Osteoblast (primary cell): ENCODE measurements at regions not wholly inside any gene's neighbourhood (a gene's known extent, or its start where the extent isn't known, plus 50 kb on each side); places are given as distances from the start of the nearest gene placed in this dataset.

Experiments used
- DNase-seq: peaks from one replicate; pipeline ENCODE4 v3.0.0; 2011; ENCODE audit warnings: low spot score, mixed read lengths; ENCODE audit not compliant: insufficient read length; ENCODE audit errors: missing footprints
- H2AFZ ChIP-seq: 2 replicates; pipeline ENCODE4 v1.6.0; 2011; ENCODE audit warnings: mild to moderate bottlenecking, low read length
- H3K27ac ChIP-seq: 2 replicates; pipeline ENCODE4 v1.5.1; 2011; ENCODE audit warnings: mild to moderate bottlenecking, low read depth, low read length, moderate library complexity
- H3K27me3 ChIP-seq: 2 replicates; pipeline ENCODE4 v1.6.0; 2012; ENCODE audit warnings: mild to moderate bottlenecking, control low read depth, inconsistent platforms, low read length, moderate library complexity; ENCODE audit not compliant: insufficient read depth
- H3K36me3 ChIP-seq: 2 replicates; pipeline ENCODE4 v1.5.1; 2011; ENCODE audit warnings: mild to moderate bottlenecking, low read length, control low read depth, moderate library complexity; ENCODE audit not compliant: insufficient read depth
- H3K4me1 ChIP-seq: 2 replicates; pipeline ENCODE4 v1.5.1; 2011; ENCODE audit warnings: mild to moderate bottlenecking, low read length, control low read depth, moderate library complexity; ENCODE audit not compliant: insufficient read depth
- H3K4me2 ChIP-seq: 2 replicates; pipeline ENCODE4 v1.6.0; 2011; ENCODE audit warnings: mild to moderate bottlenecking, low read length; ENCODE audit not compliant: insufficient read depth
- H3K4me3 ChIP-seq: fragments of 200-600 bp; sonication (generic); 3 replicates; pipeline ENCODE4 v1.5.1; 2012; ENCODE audit warnings: mild to moderate bottlenecking, low read length, inconsistent platforms; ENCODE audit not compliant: insufficient read depth
- H3K79me2 ChIP-seq: 2 replicates; pipeline ENCODE4 v1.6.0; 2012; ENCODE audit warnings: mild to moderate bottlenecking, low read length, control low read depth, inconsistent platforms; ENCODE audit not compliant: insufficient read depth
- H3K9me3 ChIP-seq: 2 replicates; pipeline ENCODE4 v1.5.1; 2011; ENCODE audit warnings: low read depth, low read length, control low read depth
- H4K20me1 ChIP-seq: 2 replicates; pipeline ENCODE4 v1.6.0; 2012; ENCODE audit warnings: mild to moderate bottlenecking, low read length, control low read depth; ENCODE audit not compliant: insufficient read depth
- TF ChIP-seq, protein P1 (sequence below): IDR thresholded peaks from 2 replicates; pipeline ENCODE4 v1.5.1; 2011; ENCODE audit warnings: mild to moderate bottlenecking, low read depth, low read length, moderate library complexity; ENCODE audit errors: extremely low read depth

DNA sequence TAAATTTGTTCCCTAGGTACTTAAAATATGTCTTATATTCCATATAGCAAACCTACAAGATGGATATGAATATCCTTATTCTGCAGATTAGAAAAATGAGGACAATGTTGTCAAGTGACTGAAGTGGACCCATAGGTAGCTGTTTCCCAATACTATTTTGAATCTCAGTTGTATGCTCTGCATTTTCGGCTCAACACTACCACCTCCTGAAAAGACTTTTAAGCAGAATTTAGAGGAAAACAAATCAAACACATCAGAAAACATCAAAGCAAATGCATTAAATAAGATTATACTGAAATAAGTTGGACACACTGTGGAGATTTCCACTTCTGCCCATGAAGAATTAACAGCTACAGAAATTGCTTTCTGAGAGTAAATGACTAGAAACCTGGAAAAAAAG lies 488.7 kb downstream of the TRIML1 start:
- no peak for DNase-seq
- no peaks in the 10 kb centered on the region for H4K20me1 ChIP-seq
- no peaks in the 10 kb centered on the region for H3K79me2 ChIP-seq
- no peak overlapping the region for H2AFZ ChIP-seq
- no peak overlapping the region for H3K4me2 ChIP-seq
- H3K4me1 ChIP-seq, result no peaks in the 10 kb centered on the region
- peaks cover 4% of the 10 kb centered on the region for H3K36me3 ChIP-seq
- TF ChIP-seq, protein P1, sequence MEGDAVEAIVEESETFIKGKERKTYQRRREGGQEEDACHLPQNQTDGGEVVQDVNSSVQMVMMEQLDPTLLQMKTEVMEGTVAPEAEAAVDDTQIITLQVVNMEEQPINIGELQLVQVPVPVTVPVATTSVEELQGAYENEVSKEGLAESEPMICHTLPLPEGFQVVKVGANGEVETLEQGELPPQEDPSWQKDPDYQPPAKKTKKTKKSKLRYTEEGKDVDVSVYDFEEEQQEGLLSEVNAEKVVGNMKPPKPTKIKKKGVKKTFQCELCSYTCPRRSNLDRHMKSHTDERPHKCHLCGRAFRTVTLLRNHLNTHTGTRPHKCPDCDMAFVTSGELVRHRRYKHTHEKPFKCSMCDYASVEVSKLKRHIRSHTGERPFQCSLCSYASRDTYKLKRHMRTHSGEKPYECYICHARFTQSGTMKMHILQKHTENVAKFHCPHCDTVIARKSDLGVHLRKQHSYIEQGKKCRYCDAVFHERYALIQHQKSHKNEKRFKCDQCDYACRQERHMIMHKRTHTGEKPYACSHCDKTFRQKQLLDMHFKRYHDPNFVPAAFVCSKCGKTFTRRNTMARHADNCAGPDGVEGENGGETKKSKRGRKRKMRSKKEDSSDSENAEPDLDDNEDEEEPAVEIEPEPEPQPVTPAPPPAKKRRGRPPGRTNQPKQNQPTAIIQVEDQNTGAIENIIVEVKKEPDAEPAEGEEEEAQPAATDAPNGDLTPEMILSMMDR, result no peak
- no peaks in the 10 kb centered on the region for H3K27me3 ChIP-seq
- H3K9me3 ChIP-seq, result no peaks in the 10 kb centered on the region
- H3K4me3 ChIP-seq, result no peak overlapping the region
- H3K27ac ChIP-seq, result no peak overlapping the region

DNA sequence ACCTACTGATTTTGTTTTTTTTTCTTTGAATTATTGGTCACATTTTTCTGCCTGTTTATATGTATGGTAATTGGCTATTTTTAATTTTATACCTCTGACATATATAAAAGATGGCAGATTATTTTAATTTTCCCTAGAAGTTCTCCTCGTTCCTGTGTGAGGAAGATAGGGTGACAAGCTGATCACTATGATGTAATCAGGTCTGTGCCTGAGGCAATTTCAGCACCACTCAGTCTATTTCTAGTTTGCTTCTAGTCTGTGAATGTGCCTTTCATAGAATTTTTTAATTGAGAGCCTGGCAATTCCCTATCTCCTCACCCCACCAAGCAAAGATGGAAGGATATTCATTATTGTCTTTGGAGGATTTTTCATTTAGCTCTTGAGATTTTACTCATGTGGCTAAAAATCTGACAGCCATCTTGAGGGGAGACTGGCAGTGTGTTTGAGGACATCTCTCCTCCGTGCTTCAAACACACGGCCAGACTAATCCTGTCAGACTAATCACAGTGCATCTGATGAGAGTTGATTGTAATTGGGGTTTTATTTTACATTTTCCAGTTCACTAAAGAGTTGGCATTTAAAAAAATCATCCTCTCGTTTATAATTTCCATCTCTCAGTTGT lies 500.3 kb downstream of the TRIML1 start:
- Histone ChIP-seq H3K79me2 (no peaks in the 10 kb centered on the region), H4K20me1 (no peaks in the 10 kb centered on the region), H2AFZ (no peak overlapping the region), H3K27ac (no peak overlapping the region), H3K9me3 (no peaks in the 10 kb centered on the region), H3K4me1 (no peaks in the 10 kb centered on the region), H3K27me3 (no peaks in the 10 kb centered on the region), H3K36me3 (no peaks in the 10 kb centered on the region), H3K4me3 (no peak overlapping the region), H3K4me2 (no peak overlapping the region)
- no peak for DNase-seq
- TF ChIP-seq, protein P1, result no peak

DNA sequence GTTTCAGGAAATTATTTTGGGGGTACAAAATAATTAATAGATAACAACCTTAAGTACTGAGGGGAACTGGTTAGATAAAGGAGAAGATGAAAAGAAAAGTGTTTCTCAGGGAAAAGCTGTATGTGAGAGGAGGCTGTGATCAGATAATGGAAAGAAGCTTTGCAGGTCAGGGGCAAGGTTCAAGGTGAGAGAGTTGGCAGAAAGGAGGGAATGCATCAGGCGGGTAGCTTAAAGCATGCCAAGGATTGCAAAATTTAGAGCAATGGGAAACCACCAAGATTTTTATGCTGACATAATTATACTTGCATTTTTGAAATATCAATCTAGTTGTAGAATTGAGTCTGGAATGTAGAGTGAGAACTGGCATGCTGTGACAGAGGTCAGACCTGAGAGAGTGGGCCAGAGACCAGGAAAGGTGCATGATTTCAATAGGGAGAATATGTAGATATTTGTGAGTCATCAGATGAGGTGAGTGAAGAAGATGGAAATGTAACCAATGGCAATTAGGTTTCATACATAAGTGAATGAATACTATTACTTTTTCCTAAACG lies 508.7 kb downstream of the TRIML1 start:
- H3K4me1 ChIP-seq, result no peaks in the 10 kb centered on the region
- TF ChIP-seq, protein P1, result no peak
- H3K27me3 ChIP-seq, result no peaks in the 10 kb centered on the region
- no peak overlapping the region for H3K4me3 ChIP-seq
- H4K20me1 ChIP-seq, result no peaks in the 10 kb centered on the region
- no peak for DNase-seq
- no peaks in the 10 kb centered on the region for H3K79me2 ChIP-seq
- H3K27ac ChIP-seq, result no peak overlapping the region
- H3K9me3 ChIP-seq, result no peaks in the 10 kb centered on the region
- no peak overlapping the region for H2AFZ ChIP-seq
- H3K4me2 ChIP-seq, result no peak overlapping the region
- H3K36me3 ChIP-seq, result no peaks in the 10 kb centered on the region

DNA sequence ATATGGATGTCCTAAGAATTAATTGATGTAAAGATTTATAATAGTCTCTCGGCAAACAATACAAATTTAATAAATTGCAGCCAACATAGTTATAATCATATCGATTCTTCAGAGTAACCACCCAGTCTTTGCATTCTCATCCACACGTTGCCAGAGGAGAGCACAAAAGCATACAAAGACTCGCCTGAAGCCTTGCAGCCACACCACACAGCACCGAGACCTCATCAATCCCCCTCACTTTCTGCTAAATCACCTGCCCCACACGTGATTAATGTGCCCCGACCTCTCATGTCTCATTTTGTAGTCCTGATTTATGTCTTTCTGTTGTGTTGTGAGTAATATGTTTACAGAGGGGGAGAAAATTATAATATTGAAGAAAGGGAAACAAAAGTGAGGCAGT lies 510.4 kb downstream of the TRIML1 start:
- Histone ChIP-seq H3K36me3 (no peaks in the 10 kb centered on the region), H3K27me3 (no peaks in the 10 kb centered on the region), H3K27ac (no peak overlapping the region), H2AFZ (no peak overlapping the region), H3K4me1 (no peaks in the 10 kb centered on the region), H3K4me2 (no peak overlapping the region), H3K4me3 (no peak overlapping the region), H3K79me2 (no peaks in the 10 kb centered on the region), H4K20me1 (no peaks in the 10 kb centered on the region), H3K9me3 (no peaks in the 10 kb centered on the region)
- TF ChIP-seq, protein P1, result no peak
- no peak for DNase-seq
